ENCODE measurements at regions not wholly inside any gene's neighbourhood (a gene's known extent, or its start where the extent isn't known, plus 50 kb on each side); places are given as distances from the start of the nearest gene placed in this dataset.

GRCh38 chrX:714131-714530, 83.5 kb downstream of the SHOX start:
- Histone ChIP-seq H3K4me1 (no peaks in the 10 kb centered on the region), H3K9me3 (peaks cover 0 to 54% (median 12%) of the 10 kb centered on the region in 11 donors), H3K27ac (no peak overlapping the region), H3K27me3 (no peaks in the 10 kb centered on the region), H3K4me3 (no peak overlapping the region), H3K36me3 (no peaks in the 10 kb centered on the region)
- no peak for TF ChIP-seq CTCF (IDR thresholded peaks at IDR 0.05)
- 58 to 66% methylated on average over 6 of the region's 6 CpGs for WGBS, 2 donors
- no peak for ATAC-seq
- intact Hi-C loops (cut with DNase I) = no loop called here
- no peak for DNase-seq
